ENCODE measurements at regions not wholly inside any gene's neighbourhood (a gene's known extent, or its start where the extent isn't known, plus 50 kb on each side); places are given as distances from the start of the nearest gene placed in this dataset.

DNA sequence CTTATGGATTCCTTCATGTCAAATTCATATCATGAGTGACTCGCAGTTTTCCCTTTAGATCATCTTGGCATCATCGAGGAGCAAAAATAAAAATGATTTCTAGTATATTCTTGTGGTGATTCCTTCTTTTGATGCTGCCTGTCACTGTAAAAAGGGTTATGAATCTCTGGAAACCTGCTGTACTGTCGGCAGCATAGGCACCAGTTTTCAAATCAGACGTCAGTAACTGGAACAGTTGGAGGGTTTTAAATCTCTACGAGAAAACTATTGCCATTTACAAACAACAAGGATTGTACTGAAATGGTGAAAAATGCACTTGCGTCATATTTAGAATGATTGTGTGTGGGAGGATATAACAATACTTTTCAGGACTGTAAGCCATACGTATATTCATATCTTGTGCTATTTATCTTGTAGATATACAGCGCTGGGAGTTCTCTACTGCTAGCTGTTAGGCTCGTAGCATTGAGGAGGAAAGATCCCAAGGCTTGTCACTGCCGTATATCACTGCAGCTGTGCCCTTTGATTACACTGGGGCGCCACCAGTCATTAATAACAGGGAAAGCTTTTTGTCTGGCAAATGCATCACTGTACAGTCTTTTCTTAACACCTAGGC lies 320.7 kb downstream of the MTX2 start:
- no peak for FAIRE-seq
- no peak for DNase-seq (ENCODE audit: low spot score in 2 of 2)

DNA sequence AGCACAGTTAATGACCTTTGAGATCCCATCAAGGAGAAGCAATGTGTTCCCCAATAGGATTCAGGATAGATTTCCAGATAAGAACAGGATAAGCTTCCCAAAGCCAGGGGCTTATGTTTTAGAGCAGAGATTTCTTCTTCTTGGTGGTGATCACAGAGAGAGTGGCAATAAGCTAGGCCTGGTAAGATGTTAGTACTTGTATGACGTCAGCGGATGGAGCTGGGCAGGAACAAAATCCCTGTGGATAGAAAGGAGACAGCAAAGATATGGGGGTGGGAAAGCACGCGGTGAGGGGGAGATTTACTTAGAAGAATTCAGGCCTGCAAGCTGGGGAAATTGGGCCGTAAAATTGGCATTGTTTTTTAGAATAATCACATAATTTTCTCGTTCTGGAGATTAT lies 323.0 kb downstream of the MTX2 start:
- DNase-seq (ENCODE audit: low spot score in 2 of 2) = no peak
- no peak for FAIRE-seq

DNA sequence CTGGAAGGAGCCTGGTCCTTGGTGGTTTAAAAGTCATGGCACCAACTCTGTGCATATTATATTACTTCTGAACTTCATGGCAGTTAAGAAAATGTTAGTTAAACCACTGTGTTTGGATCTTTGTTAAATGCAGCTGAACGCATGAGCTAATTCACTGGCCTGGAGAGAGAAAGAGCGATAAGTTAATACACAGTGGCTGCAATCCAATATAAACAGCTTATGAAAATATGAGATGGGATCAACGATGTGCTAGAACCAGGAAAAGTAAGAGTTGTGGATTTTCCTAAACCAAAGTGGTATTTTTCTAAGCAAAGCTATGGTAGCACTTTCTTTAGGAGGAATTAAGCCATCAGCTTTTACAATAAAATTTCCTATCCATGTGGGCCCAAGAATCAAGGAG lies 326.7 kb downstream of the MTX2 start:
- no peak for FAIRE-seq
- no peak for DNase-seq (ENCODE audit: low spot score in 2 of 2)

DNA sequence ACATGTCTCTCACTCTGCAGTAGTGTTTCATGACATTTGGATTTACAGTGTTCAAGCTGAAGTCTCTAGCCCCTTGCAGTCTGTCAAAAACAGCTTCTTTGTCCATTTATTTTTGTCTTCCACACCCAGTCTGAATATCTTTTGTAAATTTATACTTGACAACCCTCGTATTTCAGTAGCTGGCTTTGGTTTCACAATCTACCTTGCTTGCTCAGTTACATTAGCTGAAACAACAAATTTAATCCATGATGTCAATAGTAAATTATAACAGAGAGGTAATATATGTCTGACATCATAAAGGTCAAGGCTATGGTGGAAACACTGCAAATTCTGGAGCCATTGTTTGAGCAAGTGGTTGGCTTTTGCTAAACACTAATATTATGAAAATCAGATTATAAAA lies 328.7 kb downstream of the MTX2 start:
- DNase-seq (ENCODE audit: low spot score in 2 of 2) (no peak), FAIRE-seq (no peak)

DNA sequence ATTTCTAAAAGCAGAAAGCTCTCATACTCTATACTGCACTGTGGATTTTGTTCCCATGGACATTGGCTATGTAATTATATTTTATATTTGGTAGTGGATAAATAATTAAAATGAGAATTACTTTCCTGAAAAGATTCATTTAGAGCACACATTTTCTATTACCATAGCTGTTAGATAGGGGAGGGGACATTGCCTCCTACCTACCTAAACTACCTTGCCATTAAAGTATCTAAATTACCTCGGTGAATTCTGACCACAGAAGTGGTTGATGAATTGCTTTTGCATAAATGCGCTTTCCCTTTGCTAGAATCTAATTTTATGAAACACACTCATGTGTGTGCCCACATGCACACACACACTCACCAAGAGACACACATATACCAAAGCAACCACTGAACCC lies 329.1 kb downstream of the MTX2 start:
- no peak for DNase-seq (ENCODE audit: low spot score in 2 of 2)
- no peak for FAIRE-seq

DNA sequence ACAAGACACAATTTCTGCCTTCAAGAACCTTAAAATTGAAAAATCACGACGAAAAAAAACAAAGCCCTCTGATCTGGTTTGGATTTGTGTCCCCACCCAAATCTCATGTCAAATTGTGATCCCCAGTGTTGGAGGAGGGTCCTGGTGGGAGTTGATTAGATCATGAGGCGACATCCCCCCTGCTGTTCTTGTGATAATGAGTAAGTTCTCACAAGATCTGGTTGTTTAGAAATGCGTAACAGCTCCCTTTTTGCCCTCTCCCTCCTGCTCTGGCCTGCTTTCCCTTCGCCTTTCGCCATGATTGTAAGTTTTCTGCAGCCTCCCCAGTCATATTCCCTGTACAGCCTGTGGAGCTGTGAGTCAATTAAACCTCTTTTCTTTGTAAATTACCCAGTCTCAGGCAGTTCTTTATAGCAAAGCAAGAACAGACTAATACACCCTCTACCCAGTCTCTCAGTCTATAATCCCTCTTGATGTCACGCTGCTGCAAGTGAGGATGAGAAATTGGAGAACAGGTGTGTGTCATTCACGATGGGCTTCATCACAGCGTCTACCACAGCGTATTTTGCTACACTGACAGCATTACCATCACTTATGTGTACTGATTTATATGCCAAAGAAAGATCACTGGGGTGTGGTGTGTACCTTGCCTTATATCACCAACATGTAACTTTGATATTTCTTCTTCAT lies 330.7 kb downstream of the MTX2 start:
- FAIRE-seq (no peak), DNase-seq (ENCODE audit: low spot score in 2 of 2) (no peak)

DNA sequence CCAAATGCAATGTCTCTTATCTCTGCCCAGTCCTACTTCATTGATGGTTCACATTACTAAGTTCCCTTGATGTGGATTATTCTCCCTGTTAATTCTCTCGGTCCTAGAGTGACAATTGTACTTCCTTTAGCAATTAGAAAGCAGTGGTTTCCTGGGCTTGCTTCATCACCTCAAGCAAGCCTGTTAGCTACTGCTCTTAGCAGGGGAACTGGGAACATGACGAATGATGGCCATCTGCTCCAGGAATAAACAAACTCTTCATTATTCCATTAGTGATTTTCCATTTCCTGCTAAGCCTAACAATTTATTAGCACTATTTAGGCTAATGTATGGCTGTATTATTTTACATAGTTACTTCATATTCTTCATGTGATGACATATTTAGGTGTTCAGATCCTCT lies 331.8 kb downstream of the MTX2 start:
- no peak for FAIRE-seq

DNA sequence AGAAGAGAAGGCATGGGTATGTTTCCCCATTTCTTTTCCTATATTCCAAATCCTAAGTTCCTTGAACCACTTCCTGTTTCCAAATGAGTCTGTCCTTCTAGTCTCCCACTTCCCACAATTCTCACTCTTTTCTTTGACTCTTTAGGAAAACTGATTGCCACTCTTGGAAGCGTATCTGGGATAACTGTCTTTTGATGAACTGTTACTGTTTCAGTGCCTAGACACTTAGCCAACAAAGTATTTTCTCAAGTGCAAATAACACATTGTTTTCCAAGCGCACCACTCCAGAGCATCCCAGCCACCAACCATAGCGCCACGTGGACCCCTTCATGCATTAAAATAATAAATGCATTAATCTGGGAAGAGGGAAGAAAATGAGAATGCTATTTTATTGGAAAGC lies 342.8 kb downstream of the MTX2 start:
- DNase-seq (ENCODE audit: low spot score in 2 of 2) = no peak
- no peak for FAIRE-seq

More for the DNA sequence above, 331.8 kb downstream of the MTX2 start:
- DNase-seq (ENCODE audit: low spot score in 2 of 2) = no peak

DNA sequence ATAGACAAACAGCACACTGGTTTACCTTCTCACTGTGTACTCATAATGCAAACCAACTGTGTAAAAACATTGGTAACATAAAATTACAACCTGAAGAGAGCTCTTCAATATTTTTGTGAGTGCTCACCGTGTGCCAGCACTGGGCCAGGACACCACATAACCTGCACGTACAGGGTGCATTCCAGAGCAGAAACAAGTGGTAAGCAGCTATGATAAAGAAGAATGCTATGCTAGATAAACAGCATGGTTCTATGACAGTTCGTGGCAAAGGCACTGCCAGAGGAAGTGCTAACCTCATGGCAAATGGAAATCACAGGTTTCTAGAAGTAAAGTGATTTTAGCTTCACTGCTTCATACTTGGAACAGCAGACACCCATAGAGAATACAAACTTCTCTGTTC lies 343.5 kb downstream of the MTX2 start:
- DNase-seq (ENCODE audit: low spot score in 2 of 2) = no peak
- FAIRE-seq = no peak

DNA sequence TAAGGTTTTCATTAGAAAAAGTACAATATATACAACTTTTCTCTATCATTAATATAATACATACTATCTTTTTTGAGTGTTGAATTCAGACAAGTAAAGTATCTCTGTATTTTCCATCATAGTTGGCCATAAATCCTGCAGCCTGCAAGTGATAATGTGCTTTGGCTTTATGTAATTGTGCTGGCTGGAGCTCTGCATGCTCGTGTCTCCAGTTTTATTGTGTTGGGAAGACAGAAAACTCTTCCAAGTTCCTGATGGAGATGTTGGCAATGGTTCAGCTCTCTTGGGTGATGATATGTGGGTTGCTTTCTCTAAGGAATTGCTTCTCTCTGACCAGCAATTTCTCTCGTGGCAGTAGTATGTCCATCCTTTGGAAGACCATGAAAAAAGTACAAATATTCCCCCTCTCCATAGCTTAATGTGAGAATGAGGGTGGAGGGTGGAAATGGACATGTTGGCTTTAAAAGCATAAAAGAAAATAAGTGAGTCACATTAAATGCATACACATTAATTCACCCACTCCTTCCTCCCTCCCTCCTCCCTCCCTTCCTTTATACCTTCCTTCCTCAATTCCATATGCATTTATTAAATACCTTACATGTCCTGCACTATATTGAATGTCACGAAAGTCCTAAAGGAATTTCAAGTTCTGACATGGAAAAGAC lies 344.2 kb downstream of the MTX2 start:
- no peak for DNase-seq (ENCODE audit: low spot score in 2 of 2)
- no peak for FAIRE-seq

DNA sequence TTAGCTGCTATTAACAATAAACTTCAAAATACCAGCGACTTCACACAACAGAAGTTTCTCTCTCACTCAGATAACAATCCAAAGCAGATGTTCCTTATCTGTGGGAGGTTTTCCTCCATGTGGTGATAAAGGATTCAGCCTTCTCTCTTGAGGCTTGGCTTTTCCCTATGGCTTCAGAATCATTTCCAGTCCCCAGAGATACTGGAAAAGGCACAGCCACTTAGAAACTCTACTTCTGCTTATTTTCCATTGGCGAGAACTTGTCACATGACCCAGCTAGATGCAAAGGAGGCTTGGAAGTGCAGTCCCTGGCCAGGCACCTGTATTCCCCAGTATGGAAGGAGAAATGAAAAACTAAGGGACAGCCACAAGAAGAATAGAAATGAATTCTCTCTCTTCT lies 344.8 kb downstream of the MTX2 start:
- DNase-seq (ENCODE audit: low spot score in 2 of 2) (no peak), FAIRE-seq (no peak)

DNA sequence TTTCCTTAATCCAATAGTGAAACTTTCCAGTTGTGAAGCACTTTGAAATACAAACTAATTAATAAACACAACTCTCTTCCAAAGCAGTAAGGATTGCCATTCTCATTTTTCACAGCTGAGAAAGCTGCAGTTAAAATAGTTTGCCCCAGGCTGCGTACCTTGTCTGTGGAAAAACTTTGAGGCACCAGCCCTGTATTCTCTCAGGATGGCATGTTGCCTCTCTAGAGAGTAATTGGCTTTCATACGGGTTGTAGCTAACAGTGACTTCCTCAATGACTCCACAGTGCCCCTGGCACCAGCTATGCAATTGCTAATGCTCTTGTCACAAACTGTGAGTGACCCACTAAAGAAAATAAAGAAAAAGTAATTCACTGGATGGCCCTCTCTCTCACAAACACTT lies 345.7 kb downstream of the MTX2 start:
- DNase-seq (ENCODE audit: low spot score in 2 of 2) = no peak

DNA sequence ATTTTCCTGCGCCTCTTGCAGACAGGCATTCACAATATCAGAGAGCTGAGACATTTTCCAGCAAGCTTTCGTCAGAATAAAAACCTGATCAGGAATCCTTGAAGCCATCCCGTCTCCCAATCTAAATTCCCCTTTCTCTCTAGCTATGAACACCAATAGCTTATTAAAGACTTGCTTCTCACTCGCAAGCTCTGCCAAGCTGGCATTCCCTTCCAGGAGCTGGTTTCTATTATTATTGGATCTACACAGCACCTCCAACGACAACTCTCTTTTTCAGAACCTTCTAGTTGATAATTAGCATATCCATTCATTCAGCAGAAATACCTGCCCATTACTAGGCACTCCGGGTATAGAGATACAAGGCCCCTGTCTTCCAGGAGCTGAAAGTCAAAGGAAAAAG lies 350.3 kb downstream of the MTX2 start:
- FAIRE-seq (no peak), DNase-seq (ENCODE audit: low spot score in 2 of 2) (no peak)

More for the DNA sequence above, 345.7 kb downstream of the MTX2 start:
- FAIRE-seq = no peak

DNA sequence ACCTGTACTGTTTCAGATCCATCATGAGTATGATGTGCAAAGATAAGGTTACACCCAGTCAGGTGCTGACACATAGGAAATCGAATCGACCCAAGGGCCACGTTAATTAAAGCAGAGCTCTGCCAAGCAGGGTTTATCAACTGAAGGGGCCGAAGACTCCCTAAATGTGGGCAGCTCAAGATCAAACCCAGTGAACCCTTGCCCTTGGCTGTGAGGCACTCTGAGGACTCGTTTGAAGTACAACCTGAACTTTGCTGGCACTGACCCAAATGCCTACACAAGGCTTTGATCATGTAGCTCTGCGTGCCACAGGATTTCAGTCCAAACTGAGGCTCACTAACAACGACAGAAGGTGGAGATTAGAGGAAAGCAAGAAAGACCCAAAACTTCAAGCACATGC lies 352.1 kb downstream of the MTX2 start:
- DNase-seq (ENCODE audit: low spot score in 2 of 2) (no peak), FAIRE-seq (no peak)

DNA sequence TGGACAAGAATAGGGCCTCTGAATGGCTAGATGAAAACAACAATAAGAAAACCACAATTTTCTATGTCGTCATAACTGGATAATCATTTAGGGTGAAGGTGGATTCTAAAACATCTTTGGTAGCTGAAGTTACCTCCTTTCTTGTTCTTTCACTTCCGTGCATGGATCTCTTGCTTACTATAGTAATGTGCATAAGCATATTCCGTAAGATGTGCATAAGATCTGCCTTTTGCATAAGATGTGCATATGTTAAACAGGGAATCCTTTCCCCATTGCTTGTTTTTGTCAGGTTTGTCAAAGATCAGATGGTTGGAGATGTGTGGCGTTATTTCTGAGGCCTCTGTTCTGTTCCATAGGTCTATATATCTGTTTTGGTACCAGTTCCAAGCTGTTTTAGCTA lies 353.6 kb downstream of the MTX2 start:
- no peak for DNase-seq (ENCODE audit: low spot score in 2 of 2)
- no peak for FAIRE-seq

DNA sequence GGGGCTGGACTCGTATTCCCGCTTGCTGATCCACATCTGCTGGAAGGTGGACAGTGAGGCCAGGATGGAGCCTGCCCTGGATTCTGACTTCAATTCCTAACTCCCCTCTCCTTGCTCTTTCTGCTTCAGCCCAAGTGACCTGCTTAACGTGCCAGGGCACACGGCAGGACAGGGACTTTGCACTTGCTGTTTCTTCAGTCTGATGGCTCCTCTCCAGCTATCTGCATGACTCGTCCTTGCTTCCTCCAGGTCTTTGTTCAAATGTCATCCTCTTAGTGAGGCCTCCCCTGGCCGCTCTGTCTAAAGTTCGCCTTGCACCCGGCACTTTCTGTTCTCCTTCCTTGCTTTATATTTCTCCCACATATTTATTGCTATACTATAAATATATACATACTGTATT lies 357.6 kb downstream of the MTX2 start:
- no peak for FAIRE-seq
- no peak for DNase-seq (ENCODE audit: low spot score in 2 of 2)

DNA sequence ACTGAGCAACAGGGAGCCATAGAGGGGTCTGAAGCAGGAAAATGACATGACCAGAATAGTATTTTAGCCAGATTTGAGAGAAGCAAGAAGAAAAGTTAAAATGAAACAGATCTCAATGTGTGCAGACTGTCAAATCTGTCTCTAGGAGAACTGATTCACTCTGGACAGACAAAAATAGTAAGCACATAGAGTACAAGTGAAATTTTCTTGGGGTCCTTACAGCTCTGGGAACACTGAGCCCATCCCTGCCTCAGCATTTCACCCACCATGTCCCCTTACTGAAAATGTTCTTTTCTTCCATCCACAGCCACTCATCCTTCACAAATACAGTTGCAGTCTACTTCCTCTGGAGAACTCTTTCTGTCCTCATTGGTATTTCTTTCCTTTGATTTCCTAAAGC lies 359.2 kb downstream of the MTX2 start:
- FAIRE-seq = no peak
- DNase-seq (ENCODE audit: low spot score in 2 of 2) = no peak

DNA sequence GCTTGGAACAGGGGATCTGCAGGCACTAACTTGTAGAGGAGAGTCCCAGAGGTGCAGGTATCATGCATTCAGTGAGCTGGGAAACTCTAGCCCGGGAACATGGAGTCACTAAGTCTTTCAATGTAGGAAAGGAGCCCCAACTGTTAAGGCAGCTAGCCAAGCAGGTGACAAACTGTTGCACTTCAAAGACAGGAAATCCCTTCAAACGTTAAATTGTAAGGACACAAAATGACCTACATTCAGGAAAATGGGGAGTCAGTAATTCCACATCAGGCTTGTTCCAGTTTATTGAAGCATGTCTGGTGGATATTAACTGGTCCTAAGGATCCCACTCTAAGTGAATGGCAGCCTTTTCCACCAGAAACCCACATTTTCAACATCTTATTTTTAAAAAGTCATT lies 364.5 kb downstream of the MTX2 start:
- no peak for FAIRE-seq
- no peak for DNase-seq (ENCODE audit: low spot score in 2 of 2)

DNA sequence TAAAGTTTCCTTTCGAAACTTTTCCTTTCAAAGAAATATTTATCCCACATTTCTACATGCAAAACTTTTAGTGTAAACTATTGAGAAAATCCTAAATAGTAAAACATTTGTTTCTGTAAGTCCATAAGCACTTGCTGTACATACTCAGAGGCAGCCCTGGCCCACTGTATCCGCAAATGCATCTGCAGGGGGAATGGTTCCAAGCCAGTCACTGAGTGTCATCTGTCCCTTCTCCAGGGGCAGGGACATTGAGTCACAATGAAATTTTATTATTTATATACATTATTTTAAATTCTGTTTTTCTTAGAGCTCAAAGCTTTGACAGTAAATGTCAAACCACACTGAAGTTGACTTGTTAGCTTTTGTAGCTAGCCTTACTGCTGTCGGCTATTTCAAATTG lies 367.2 kb downstream of the MTX2 start:
- no peak for FAIRE-seq
- DNase-seq (ENCODE audit: low spot score in 2 of 2) = no peak

DNA sequence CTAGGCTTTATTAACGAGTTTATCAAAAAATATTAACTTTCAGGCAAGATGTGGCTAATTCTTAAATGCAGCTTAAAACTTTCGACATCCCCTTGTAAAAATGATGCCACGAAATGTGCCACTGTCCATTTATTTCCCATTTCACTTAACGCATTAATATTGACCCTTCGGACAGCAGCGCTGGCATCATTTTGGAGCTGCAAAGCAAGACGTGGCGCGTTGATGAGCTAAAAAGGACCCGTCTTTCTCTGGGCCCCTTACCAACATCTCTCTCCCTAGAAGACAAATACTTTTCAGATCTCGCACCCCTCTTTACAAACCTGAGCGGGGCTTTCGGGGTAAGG lies 367.9 kb downstream of the MTX2 start:
- DNase-seq (ENCODE audit: low spot score in 2 of 2) (no peak), FAIRE-seq (no peak)

DNA sequence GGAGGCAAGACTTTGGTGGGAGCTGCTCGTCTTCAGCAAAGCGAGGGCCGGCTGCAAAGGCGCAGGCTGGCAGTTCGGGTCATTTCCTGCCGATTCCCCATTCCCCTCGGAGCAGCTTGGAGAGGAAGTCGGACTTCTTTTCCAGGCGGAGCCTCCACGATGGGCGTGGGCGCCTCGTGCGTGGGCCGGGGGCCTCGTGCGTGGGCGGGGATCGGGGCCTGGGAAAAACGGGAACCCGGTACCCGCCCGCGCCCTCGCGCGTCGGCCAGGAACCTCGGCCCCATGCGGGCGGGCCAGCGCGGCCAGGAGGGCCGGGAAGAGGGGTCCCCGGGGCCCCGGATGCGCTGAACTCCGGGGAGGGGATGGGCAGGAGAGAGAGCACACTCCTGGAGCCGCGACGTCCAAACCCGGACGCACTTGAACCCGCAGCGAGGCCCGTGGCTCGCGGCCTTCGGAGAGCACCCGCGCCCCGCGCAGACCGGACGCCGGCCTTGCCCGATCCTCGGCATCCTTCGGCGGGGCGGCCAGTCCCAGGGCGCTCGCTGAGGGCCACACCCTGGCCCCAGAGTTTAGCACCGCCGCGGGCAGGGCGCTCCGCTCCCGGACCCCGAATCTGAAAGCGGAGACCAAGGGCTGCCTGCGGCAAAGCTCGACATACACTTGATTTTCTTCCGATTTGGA lies 368.4 kb downstream of the MTX2 start:
- DNase-seq (ENCODE audit: low spot score in 2 of 2) = no peak
- no peak for FAIRE-seq
